ENCODE measurements at regions not wholly inside any gene's neighbourhood (a gene's known extent, or its start where the extent isn't known, plus 50 kb on each side); places are given as distances from the start of the nearest gene placed in this dataset.
A peak's percentile ranks its signal among the peaks of the same experiment; 100 is the strongest.

- TF ChIP-seq YY1 (IDR thresholded peaks at IDR 0.05) (no peak), JUND (IDR thresholded peaks at IDR 0.05) (no peak), ATF3 (IDR thresholded peaks at IDR 0.05) (no peak), FOXA2 (IDR thresholded peaks at IDR 0.05) (no peak), HNF4G (IDR thresholded peaks at IDR 0.05) (no peak), RAD21 (IDR thresholded peaks at IDR 0.05) (no peak), SP1 (IDR thresholded peaks at IDR 0.05) (no peak), HNF4A (conservative IDR thresholded peaks at IDR 0.05) (no peak), FOXA1 (IDR thresholded peaks at IDR 0.05) (no peak), REST (IDR thresholded peaks at IDR 0.05) (no peak), RXRA (IDR thresholded peaks at IDR 0.05) (no peak), TAF1 (conservative IDR thresholded peaks at IDR 0.05) (no peak), NR2F2 (IDR thresholded peaks at IDR 0.05) (no peak), MAX (IDR thresholded peaks at IDR 0.05) (no peak), GABPA (IDR thresholded peaks at IDR 0.05 in 1 of 2, conservative IDR thresholded peaks at IDR 0.05 in 1 of 2) (no peak)
- H3K27ac ChIP-seq (ENCODE audit: low read depth in 1 of 2, low read length in 2 of 2) = no peak overlapping the region
- 88% methylated on average over 3 of the region's 3 CpGs for WGBS
- H3K4me1 ChIP-seq (ENCODE audit: control insufficient read depth in 4 of 4, insufficient read depth in 4 of 4, low read length in 3 of 4) = no peaks in the 10 kb centered on the region
- DNase-seq (ENCODE audit: low spot score) = no peak
- peaks cover 0 to 3% (median 0%) of the 10 kb centered on the region in 4 donors for H3K9me3 ChIP-seq (ENCODE audit: control insufficient read depth in 4 of 4, low read length in 3 of 4)
- peak overlapping the region in 1 of 2 donors; percentile 12 for H3K9ac ChIP-seq (ENCODE audit: low read depth in 1 of 2, low read length in 2 of 2)
- H3K27me3 ChIP-seq (ENCODE audit: control insufficient read depth in 4 of 4, insufficient read depth in 4 of 4, low read length in 3 of 4) = no peaks in the 10 kb centered on the region
- no peaks in the 10 kb centered on the region for H3K36me3 ChIP-seq (ENCODE audit: control insufficient read depth in 4 of 4, insufficient read depth in 3 of 4, low read depth in 1 of 4, low read length in 3 of 4)
- H3K4me3 ChIP-seq (ENCODE audit: low read depth in 1 of 3, low read length in 3 of 3) = no peak overlapping the region
Measured at GRCh38 chr3:113153499-113154107, 57.8 kb upstream of the BOC start.

- TF ChIP-seq ATF3 (IDR thresholded peaks at IDR 0.05) = no peak
- no peak for TF ChIP-seq NR2F2 (IDR thresholded peaks at IDR 0.05)
- no peak for TF ChIP-seq FOXA1 (IDR thresholded peaks at IDR 0.05)
- TF ChIP-seq TAF1 (conservative IDR thresholded peaks at IDR 0.05) = no peak
- TF ChIP-seq RXRA (IDR thresholded peaks at IDR 0.05) = no peak
- TF ChIP-seq ZBTB33 (IDR thresholded peaks at IDR 0.05) = no peak
- no peak for TF ChIP-seq SP1 (IDR thresholded peaks at IDR 0.05)
- no peak for TF ChIP-seq FOXA2 (IDR thresholded peaks at IDR 0.05)
- TF ChIP-seq MAX (IDR thresholded peaks at IDR 0.05) = no peak
- no peak for TF ChIP-seq HNF4A (conservative IDR thresholded peaks at IDR 0.05)
- TF ChIP-seq EGR1 (IDR thresholded peaks at IDR 0.05; ENCODE audit: low read depth in 2 of 2) = no peak
- no peak for TF ChIP-seq CTCF (IDR thresholded peaks at IDR 0.05; ENCODE audit: low read depth, low read length, missing input control)
- no peak for TF ChIP-seq JUND (IDR thresholded peaks at IDR 0.05)
- TF ChIP-seq GABPA (IDR thresholded peaks at IDR 0.05 in 1 of 2, conservative IDR thresholded peaks at IDR 0.05 in 1 of 2) = no peak
- no peak for TF ChIP-seq RAD21 (IDR thresholded peaks at IDR 0.05)
- TF ChIP-seq YY1 (IDR thresholded peaks at IDR 0.05) = no peak
- no peak for TF ChIP-seq REST (IDR thresholded peaks at IDR 0.05)
- WGBS = 85% methylated on average over 2 of the region's 2 CpGs
- no peaks in the 10 kb centered on the region for H3K4me1 ChIP-seq (ENCODE audit: control insufficient read depth in 4 of 4, insufficient read depth in 4 of 4, low read length in 3 of 4)
- no peak overlapping the region for H3K4me3 ChIP-seq (ENCODE audit: low read depth in 1 of 3, low read length in 3 of 3)
- no peaks in the 10 kb centered on the region for H3K36me3 ChIP-seq (ENCODE audit: control insufficient read depth in 4 of 4, insufficient read depth in 3 of 4, low read depth in 1 of 4, low read length in 3 of 4)
- peaks cover 0 to 3% (median 0%) of the 10 kb centered on the region in 4 donors for H3K9me3 ChIP-seq (ENCODE audit: control insufficient read depth in 4 of 4, low read length in 3 of 4)
- H3K27ac ChIP-seq (ENCODE audit: low read depth in 1 of 2, low read length in 2 of 2) = no peak overlapping the region
- DNase-seq (ENCODE audit: low spot score) = no peak
- no peak overlapping the region for H3K9ac ChIP-seq (ENCODE audit: low read depth in 1 of 2, low read length in 2 of 2)
- H3K27me3 ChIP-seq (ENCODE audit: control insufficient read depth in 4 of 4, insufficient read depth in 4 of 4, low read length in 3 of 4) = no peaks in the 10 kb centered on the region
Measured at GRCh38 chr3:113156816-113157333, 54.5 kb upstream of the BOC start.
